ENCODE measurements at regions not wholly inside any gene's neighbourhood (a gene's known extent, or its start where the extent isn't known, plus 50 kb on each side); places are given as distances from the start of the nearest gene placed in this dataset.

DNA sequence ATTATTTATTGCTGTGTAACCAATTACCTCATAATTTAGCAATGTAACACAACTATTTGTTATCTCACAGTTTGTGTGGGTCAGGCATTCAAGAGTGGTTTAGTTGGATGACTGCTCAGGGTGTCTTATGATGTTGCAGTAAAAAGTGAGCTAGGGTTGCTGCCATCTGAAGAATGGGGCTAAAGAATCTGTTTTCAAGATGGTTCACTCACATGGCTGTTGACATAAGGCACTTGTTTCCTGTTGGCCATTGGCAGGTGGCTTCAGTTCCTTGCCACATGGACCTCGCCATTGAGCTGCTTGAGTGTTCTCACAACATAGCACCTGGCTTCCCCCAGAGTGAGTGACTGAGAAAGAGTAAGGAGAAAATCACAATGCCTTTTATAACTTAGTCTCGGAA lies 123.2 kb downstream of the TMEM17 start:
- Histone ChIP-seq H3K27ac (no peak overlapping the region), H3K4me1 (replicated peaks in 1 of 2) (no peaks in the 10 kb centered on the region), H3K4me3 (no peak overlapping the region)
- WGBS, 10 experiments = 46 to 100% (median 100%) methylated on average over 1 to 2 of the region's 2 CpGs; no CpG with 5 or more reads in 3 of the 10 experiments
- in situ Hi-C loops (cut with MboI; ENCODE audit: low pct_unique_long_range_greater_than_20kb in 2 of 9, low sequenced_read_pairs in 9 of 9, unreplicated experiment in 9 of 9) = no loop called here
- no peak for ATAC-seq (replicated peaks in 6 of 8)

DNA sequence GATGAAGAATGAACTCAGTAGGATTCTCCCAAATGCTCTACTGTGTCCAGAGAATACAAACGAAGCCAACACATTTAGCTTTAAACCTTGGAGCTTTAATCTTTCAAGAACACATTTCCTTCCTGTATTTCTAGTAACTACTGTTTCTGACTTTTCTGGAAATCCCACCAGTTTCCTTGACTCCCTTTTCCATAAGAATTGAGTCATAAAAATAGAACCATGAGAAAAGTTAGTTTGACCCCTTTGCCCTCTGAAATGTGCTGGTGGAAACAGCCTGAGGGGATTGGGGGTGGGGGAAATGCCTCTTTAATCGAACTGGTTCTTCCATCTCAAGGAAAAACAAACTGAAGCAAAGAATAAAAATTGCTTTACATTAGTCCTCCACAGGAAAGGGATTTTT lies 123.9 kb downstream of the TMEM17 start:
- in situ Hi-C loops (cut with MboI; ENCODE audit: low pct_unique_long_range_greater_than_20kb in 2 of 9, low sequenced_read_pairs in 9 of 9, unreplicated experiment in 9 of 9) = no loop called here
- no peak overlapping the region for H3K4me3 ChIP-seq
- WGBS, 10 experiments = 6 to 67% (median 25%) methylated on average over 1 to 2 of the region's 2 CpGs; no CpG with 5 or more reads in 1 of the 10 experiments
- H3K27ac ChIP-seq = no peak overlapping the region
- no peaks in the 10 kb centered on the region for H3K4me1 ChIP-seq (replicated peaks in 1 of 2)
- ATAC-seq (replicated peaks in 6 of 8) = no peak

DNA sequence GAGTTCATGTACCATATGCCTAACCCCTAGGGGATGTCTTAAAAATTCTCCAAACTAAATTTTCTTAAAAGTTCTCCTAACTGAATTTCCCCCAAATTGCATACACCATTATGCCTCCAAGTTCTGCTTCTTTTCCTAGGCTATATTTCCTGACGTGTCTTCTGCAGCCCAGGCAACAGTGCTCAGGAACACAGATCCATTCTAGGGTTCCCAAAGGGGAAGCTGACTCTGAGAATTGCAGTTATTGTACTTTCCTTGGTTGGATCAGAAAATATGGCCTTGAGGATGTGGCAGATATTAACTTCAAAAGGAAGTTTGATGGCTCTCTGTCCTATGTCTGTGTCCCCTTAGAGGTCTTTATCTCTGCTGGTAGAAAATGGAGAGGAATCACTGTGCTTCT lies 124.3 kb downstream of the TMEM17 start:
- no peaks in the 10 kb centered on the region for H3K4me1 ChIP-seq (replicated peaks in 1 of 2)
- in situ Hi-C loops (cut with MboI; ENCODE audit: low pct_unique_long_range_greater_than_20kb in 2 of 9, low sequenced_read_pairs in 9 of 9, unreplicated experiment in 9 of 9) = no loop called here
- H3K27ac ChIP-seq = no peak overlapping the region
- ATAC-seq (replicated peaks in 6 of 8) = no peak
- WGBS, 10 experiments = 44 to 100% (median 79%) methylated on average over 1 of the region's 1 CpG; no CpG with 5 or more reads in 6 of the 10 experiments
- H3K4me3 ChIP-seq = no peak overlapping the region

DNA sequence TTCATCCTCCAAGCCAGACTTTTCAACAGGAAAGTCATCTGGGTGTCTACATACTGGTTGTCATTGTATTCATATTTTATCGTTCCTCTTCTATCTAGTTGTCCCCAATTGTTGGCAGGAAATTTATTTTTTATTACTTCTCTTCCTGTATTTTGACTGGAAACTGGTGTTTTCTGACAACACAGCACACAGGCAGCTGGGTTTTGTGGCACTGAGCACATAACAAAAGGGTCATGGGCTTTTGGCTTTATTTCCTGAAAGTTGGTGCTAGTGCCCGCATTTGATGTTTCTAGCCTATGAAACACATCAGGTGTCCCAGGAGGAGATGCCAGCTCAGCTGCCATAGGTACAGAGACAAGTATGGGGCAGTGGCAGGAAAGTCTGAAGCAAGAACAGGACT lies 126.4 kb downstream of the TMEM17 start:
- in situ Hi-C loops (cut with MboI; ENCODE audit: low pct_unique_long_range_greater_than_20kb in 2 of 9, low sequenced_read_pairs in 9 of 9, unreplicated experiment in 9 of 9) = no loop called here
- no peak for ATAC-seq (replicated peaks in 6 of 8)
- 0 to 100% (median 63%) methylated on average over 1 to 2 of the region's 2 CpGs; no CpG with 5 or more reads in 1 of the 10 experiments for WGBS, 10 experiments

DNA sequence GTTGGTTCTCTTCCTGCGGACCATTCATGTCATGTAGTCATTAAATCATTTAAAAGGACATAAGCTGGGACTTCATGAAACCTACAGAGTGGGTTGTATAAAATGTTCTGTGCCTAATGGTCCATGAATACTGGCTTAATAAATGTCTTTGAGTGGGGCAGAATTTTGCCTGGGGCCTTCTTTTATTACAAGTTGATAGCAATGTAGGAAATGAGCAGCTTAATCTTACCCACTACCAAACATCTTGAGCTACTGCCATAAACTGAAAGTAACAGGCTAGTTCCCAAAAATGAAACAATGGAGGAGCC lies 130.9 kb downstream of the TMEM17 start:
- in situ Hi-C loops (cut with MboI; ENCODE audit: low pct_unique_long_range_greater_than_20kb in 2 of 9, low sequenced_read_pairs in 9 of 9, unreplicated experiment in 9 of 9) = no loop called here
- ATAC-seq (replicated peaks in 6 of 8) = no peak
- Histone ChIP-seq H3K4me3 (no peak overlapping the region), H3K27ac (no peak overlapping the region), H3K4me1 (replicated peaks in 1 of 2) (no peaks in the 10 kb centered on the region)
- WGBS, 10 experiments = 0 to 100% (median 54%) methylated on average over 1 of the region's 1 CpG; no CpG with 5 or more reads in 2 of the 10 experiments

More for the DNA sequence above, 126.4 kb downstream of the TMEM17 start:
- Histone ChIP-seq H3K27ac (no peak overlapping the region), H3K4me1 (replicated peaks in 1 of 2) (no peaks in the 10 kb centered on the region), H3K4me3 (no peak overlapping the region)

DNA sequence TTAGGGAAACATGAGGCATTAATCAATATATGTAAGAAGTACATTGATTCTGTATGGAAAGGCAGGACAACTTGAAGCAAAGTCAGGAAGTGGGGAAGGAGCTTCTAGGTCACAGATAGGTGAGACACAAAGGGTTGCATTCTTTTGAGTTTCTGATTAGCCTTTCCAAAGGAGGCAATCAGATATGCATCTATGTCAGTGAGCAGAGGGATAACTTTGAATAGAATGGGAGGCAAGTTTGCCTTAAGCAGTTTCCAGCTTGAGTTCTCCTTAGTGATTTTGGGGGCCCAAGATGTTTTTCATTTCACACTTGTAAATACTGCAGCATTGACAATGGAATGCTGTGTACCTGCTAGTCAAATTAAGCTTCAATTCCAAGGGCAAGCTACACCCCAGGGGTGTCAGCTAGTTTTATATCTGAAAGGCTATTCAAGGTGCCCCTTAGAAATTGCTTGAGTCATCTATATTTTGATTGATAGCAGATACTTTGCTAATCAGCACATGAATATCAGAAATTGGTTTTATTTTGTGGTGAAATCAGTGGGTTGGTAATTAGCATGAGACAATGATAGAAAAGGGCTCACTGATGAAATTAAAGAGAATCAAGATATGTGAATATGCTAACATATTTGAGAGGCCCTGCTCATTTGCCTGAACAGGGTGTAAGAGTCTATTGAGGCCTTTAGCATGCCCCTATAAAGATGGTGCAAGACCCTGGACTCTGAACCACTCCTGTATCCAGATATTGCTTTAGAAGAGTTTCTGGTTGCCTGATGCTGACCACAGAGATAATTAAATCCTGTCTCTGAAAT lies 131.5 kb downstream of the TMEM17 start:
- H3K4me1 ChIP-seq (replicated peaks in 1 of 2) = no peaks in the 10 kb centered on the region
- H3K27ac ChIP-seq = no peak overlapping the region
- ATAC-seq (replicated peaks in 6 of 8) = no peak
- in situ Hi-C loops (cut with MboI; ENCODE audit: low pct_unique_long_range_greater_than_20kb in 2 of 9, low sequenced_read_pairs in 9 of 9, unreplicated experiment in 9 of 9) = no loop called here
- no peak overlapping the region for H3K4me3 ChIP-seq

DNA sequence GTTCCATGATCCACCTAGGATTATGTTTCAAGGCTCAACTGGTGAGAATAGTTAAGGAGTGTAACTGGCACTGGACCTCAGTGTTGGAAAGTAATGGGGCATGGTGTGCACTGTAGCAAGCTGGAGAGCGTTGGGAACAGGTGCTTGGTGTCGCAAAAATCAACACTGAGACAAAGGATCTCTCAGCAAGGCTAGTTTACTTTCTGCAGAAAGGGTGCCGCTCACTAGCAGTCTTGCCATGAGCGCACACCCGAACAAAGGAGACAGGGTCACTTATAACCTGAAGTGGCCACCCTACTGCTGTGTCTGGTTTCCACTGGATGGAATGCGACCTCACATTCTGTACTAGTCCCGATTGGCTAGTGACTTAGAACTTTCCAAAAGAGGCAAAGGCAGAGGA lies 133.2 kb downstream of the TMEM17 start:
- 39 to 100% (median 85%) methylated on average over 1 to 7 of the region's 7 CpGs for WGBS, 10 experiments
- Histone ChIP-seq H3K4me1 (replicated peaks in 1 of 2) (no peaks in the 10 kb centered on the region), H3K27ac (no peak overlapping the region), H3K4me3 (no peak overlapping the region)
- no peak for ATAC-seq (replicated peaks in 6 of 8)
- in situ Hi-C loops (cut with MboI; ENCODE audit: low pct_unique_long_range_greater_than_20kb in 2 of 9, low sequenced_read_pairs in 9 of 9, unreplicated experiment in 9 of 9) = no loop called here

DNA sequence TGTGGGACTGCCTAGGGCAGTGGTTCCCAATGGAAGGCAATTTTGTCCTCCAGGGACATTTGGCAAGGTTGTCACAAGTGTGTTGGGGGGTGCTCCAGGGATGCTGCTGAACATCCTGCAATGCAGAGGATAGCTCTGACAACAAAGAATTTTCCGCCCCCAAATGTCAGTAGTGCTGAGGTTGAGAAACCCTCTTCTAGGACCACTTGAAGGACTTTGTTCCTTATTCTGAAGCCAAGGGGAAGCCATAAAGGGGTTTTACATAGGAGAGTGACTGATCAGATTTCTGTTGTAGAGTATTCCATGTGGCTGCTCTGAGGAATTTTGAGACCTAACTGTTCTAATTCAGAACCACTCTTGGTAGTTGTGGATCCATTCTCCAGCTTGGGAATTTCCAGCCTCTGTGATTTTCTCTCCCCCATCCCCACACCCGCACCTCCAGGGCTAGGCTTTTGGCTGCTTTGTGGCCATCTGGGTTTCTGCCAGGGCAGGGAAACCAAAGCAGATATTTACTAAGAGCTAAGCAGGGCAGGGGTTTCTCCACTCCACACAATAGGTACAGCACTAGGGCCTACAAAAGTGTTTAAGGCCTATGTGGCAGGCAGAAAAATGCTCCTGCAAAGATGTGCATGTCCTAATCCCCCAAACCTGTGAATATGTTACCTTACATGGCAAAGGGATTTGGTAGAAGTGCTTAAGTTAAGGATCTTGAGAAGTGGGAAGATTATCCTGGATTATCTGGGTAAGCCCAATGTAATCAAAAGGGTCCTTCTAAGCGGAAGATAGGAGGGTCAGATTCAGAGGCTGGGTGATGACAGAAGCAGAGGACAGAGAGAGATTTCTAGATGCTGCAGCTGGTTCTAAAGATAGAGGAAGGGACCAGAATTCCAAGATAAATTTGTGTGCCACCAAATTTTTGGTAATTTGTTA lies 135.4 kb downstream of the TMEM17 start:
- in situ Hi-C loops (cut with MboI; ENCODE audit: low pct_unique_long_range_greater_than_20kb in 2 of 9, low sequenced_read_pairs in 9 of 9, unreplicated experiment in 9 of 9) = no loop called here
- ATAC-seq (replicated peaks in 6 of 8) = no peak
- WGBS, 10 experiments = 67 to 100% (median 100%) methylated on average over 1 to 2 of the region's 3 CpGs; no CpG with 5 or more reads in 1 of the 10 experiments
- Histone ChIP-seq H3K4me3 (no peak overlapping the region), H3K27ac (no peak overlapping the region), H3K4me1 (replicated peaks in 1 of 2) (no peaks in the 10 kb centered on the region)

DNA sequence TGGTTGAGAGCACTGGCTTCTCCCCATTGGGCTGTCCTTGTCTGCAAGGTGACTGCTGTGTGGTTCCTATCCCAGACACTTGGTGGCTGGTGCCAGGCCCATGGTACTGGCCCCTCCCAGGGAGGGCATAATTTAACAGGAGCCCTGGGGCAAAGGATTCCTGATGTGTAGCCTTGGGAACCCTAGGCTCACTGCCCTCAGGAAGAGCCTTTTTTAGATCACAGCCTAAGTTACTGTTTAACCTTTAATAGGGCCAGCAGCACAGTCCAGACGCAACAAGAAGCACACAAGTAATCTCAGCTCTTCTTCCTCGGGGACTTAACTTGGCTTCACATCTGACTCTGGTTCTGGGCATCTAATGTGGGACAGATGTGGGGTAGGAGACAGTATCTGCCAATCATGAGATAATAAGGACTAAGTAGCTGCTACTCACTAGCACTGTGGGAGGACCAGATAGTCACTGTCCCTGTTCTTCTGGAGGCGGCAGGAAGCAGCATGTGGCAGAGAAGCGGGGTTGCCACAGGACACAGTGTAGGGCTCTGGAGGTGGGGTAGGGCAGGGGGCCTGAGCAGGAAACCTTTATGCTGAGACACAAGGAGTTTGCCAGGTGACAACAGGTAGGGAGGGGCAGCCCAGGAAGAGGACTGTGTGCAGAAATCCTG lies 136.3 kb downstream of the TMEM17 start:
- Histone ChIP-seq H3K27ac (no peak overlapping the region), H3K4me3 (no peak overlapping the region), H3K4me1 (replicated peaks in 1 of 2) (no peaks in the 10 kb centered on the region)
- in situ Hi-C loops (cut with MboI; ENCODE audit: low pct_unique_long_range_greater_than_20kb in 2 of 9, low sequenced_read_pairs in 9 of 9, unreplicated experiment in 9 of 9) = no loop called here
- 0 to 100% (median 50%) methylated on average over 1 to 2 of the region's 4 CpGs; no CpG with 5 or more reads in 4 of the 10 experiments for WGBS, 10 experiments
- peak in 2 of 8 experiments; percentile 18 to 26 for ATAC-seq (replicated peaks in 6 of 8)

DNA sequence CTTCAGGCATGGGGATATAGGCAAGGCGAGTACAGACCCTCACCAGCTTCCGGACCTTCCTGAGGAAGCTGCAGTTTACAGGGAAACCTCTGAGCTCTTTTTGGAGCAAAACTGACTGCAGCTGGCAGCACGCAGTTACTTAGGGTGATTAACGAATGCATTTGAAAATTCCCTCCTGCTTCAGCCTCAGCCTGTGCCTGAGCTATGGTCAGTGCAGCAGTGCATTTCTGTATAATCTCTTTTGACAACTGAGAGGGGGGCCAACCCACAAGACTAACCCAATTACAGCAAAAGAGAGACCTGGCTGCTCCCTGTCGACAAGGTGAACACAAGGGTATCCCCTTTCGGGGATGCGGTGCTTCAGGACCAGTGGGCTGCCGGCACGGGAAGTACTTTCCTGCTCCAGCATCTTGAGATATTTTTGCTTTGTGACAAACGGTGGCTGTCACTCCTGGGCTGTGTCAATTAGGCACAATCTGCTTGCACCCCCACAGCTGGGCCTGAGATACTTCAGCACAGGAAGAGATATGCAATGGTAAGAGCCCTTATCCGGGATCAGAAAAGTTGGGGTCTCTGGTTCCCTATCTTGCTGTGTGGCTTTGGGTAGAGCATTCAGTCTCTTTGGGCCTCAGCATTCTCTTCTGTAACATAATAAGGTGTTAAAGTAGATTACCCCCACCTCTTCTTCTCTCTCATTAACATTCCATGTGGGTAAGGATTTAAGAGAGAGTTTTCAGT lies 141.0 kb downstream of the TMEM17 start:
- no peak for ATAC-seq (replicated peaks in 6 of 8)
- no peak overlapping the region for H3K4me3 ChIP-seq
- H3K27ac ChIP-seq = no peak overlapping the region
- WGBS, 10 experiments = 0 to 100% (median 62%) methylated on average over 1 to 6 of the region's 11 CpGs; no CpG with 5 or more reads in 3 of the 10 experiments
- H3K4me1 ChIP-seq (replicated peaks in 1 of 2) = no peaks in the 10 kb centered on the region
- in situ Hi-C loops (cut with MboI; ENCODE audit: low pct_unique_long_range_greater_than_20kb in 2 of 9, low sequenced_read_pairs in 9 of 9, unreplicated experiment in 9 of 9) = no loop called here

DNA sequence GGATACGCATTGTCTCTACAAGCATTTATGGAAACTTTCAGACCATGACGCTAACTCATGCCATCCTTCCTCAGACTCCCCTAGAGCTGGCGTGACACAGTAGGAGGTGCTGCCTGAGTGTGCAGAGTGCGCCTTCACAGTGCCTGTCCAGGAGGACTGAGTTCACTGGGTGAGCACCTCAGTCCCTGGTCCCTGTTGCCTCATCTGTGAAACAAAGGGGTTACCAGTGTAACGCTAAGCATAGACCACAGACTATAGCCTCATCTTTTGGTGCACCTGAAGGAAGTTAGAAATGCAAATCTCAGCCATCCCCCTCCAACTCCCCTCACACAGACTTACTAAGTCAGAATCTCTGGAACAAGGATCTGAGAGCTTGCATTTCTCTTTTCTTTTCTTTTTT lies 142.8 kb downstream of the TMEM17 start:
- Histone ChIP-seq H3K4me1 (replicated peaks in 1 of 2) (no peaks in the 10 kb centered on the region), H3K27ac (no peak overlapping the region), H3K4me3 (no peak overlapping the region)
- no peak for ATAC-seq (replicated peaks in 6 of 8)
- in situ Hi-C loops (cut with MboI; ENCODE audit: low pct_unique_long_range_greater_than_20kb in 2 of 9, low sequenced_read_pairs in 9 of 9, unreplicated experiment in 9 of 9) = no loop called here
- WGBS, 10 experiments = 43 to 100% (median 96%) methylated on average over 1 to 3 of the region's 5 CpGs; no CpG with 5 or more reads in 3 of the 10 experiments

DNA sequence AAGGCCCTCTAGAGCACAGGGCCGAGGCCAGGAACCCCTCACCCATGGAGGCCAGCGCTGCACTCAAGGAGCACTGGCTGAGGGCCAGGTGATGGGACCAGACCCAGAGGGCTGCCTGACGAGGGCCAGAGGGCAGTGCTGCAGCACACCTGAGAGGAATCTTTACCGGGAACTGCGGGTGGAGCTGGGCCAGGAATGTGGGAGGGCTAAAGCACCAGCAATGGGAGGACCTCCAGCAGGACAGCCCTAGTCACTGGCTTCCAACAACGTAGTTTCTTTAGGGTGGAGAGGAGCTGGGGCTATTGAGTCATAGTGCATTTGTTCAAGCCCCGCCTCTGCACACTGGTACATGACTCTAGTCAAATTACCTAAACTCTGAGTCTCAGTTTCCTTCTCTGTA lies 143.4 kb downstream of the TMEM17 start:
- no peaks in the 10 kb centered on the region for H3K4me1 ChIP-seq (replicated peaks in 1 of 2)
- no peak overlapping the region for H3K27ac ChIP-seq
- 26 to 100% (median 86%) methylated on average over 1 to 6 of the region's 7 CpGs; no CpG with 5 or more reads in 3 of the 10 experiments for WGBS, 10 experiments
- ATAC-seq (replicated peaks in 6 of 8) = peak in 2 of 8 experiments; percentile 90
- in situ Hi-C loops (cut with MboI; ENCODE audit: low pct_unique_long_range_greater_than_20kb in 2 of 9, low sequenced_read_pairs in 9 of 9, unreplicated experiment in 9 of 9) = no loop called here
- no peak overlapping the region for H3K4me3 ChIP-seq
